GM19463 (cell line): ENCODE measurements at regions not wholly inside any gene's neighbourhood (a gene's known extent, or its start where the extent isn't known, plus 50 kb on each side); places are given as distances from the start of the nearest gene placed in this dataset.

Experiments used
- ATAC-seq: cut with Tn5 transposase; IDR thresholded peaks from one replicate; pipeline ENCODE4 v1.9.1; 2021; ENCODE audit warnings: mild to moderate bottlenecking, moderate library complexity; ENCODE audit not compliant: unreplicated experiment

DNA sequence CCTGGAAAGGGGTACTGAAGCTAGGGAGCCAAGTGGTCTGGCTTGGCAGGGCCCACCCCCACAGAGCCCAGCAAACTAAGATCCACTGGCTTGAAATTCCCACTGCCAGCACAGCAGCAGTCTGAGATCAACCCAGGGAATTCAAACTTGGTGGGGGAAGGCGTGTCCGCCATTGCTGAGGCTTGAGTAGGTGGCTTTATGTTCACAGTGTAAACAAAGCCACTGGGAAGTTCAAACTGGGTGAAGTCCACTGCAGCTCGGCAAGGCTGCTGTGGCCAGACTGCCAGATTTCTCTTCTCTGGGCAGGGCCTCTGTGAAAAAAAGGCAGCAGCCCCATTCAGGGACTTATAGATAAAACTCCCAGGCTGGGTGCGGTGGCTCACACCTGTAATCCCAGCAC lies 58.9 kb downstream of the TFDP3 start:
- ATAC-seq = no peak

DNA sequence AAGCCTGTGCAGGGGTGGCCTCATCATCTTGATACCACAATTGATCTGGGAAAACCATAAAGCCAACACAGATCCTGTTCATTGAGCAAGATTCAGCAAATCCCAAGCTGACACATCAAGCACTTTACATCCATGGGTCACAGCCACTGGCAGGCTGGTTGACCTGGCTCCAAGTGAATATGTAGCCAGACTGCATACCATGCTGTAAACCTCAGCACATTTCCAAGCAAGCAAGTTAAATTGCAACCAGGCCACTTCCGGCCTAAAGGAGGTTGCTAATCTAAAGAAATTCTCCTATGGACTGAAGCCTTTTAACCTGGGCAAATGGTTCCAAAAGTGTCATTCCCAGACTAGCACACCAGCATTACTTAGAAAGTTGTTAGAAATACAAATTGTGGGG lies 54.4 kb upstream of the USP26 start:
- ATAC-seq = peak; percentile 66

DNA sequence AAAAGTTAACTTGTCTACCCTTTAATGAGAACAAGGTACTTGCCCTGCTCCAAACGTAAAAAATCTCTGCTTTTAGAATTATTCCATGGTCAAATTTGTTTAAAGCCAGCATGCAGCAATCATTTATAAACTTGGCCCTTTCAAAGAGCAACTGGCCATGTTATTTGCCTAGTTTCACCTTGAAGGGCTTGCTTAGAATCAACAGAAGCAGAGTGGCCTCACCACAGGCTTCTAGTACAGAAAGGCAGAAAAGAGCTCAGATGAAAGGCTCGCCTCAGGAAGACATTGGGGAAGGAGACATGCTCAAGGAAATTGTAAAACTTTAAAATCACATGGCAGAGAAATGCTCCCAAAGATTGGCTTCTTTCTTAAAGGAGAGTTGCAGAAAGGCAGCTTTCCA lies 53.8 kb upstream of the USP26 start:
- ATAC-seq = no peak
